H1 (cell line): ENCODE measurements at regions not wholly inside any gene's neighbourhood (a gene's known extent, or its start where the extent isn't known, plus 50 kb on each side); places are given as distances from the start of the nearest gene placed in this dataset.

Experiments
- JUND ChIP-seq: IDR thresholded peaks from 2 replicates; pipeline ENCODE4 v1.6.1; 2011; ENCODE audit warnings: mild to moderate bottlenecking, improper control_type of control experiment, low read length
- POLR2A ChIP-seq, 2 experiments: IDR thresholded peaks; 1 replicate in 1 of 2; 2 replicates in 1 of 2; pipeline ENCODE4 v1.6.1; 2011; ENCODE audit warnings: low read depth in 2 of 2, low read length in 2 of 2, mild to moderate bottlenecking in 2 of 2; ENCODE audit errors: control extremely low read depth in 1 of 2
- RAD21 ChIP-seq, 2 experiments: IDR thresholded peaks in 1 of 2; conservative IDR thresholded peaks in 1 of 2; 2 replicates each; pipeline ENCODE4 v1.6.1; 2011; ENCODE audit warnings: low read depth in 2 of 2, low read length in 2 of 2, improper control_type of control experiment in 1 of 2, inconsistent platforms in 1 of 2, mild to moderate bottlenecking in 1 of 2, moderate library complexity in 1 of 2
- RBBP5 ChIP-seq: IDR thresholded peaks from 2 replicates; pipeline ENCODE4 v1.7.1; 2012; ENCODE audit warnings: low read depth, mild to moderate bottlenecking, inconsistent platforms, low read length, moderate library complexity, borderline replicate concordance
- RXRA ChIP-seq: IDR thresholded peaks from 2 replicates; pipeline ENCODE4 v1.6.1; 2011; ENCODE audit warnings: low read depth, mild to moderate bottlenecking, low read length, moderate library complexity; ENCODE audit not compliant: insufficient read depth
- TAF1 ChIP-seq: IDR thresholded peaks from 2 replicates; pipeline ENCODE4 v1.6.1; 2011; ENCODE audit warnings: mild to moderate bottlenecking, low read depth, low read length
- ZNF274 ChIP-seq: IDR thresholded peaks from 2 replicates; pipeline ENCODE4 v1.7.0; 2012; ENCODE audit warnings: low read length, borderline replicate concordance; ENCODE audit errors: extremely low read depth
- TF ChIP-seq, protein P1 (sequence below), 3 experiments: IDR thresholded peaks; 1 replicate in 2 of 3; 2 replicates in 1 of 3; pipeline versions ENCODE4 v1.5.1 to v1.6.1; 2011; ENCODE audit warnings: low read length in 3 of 3, mild to moderate bottlenecking in 3 of 3, inconsistent platforms in 2 of 3, low read depth in 1 of 3, moderate library complexity in 1 of 3; ENCODE audit not compliant: insufficient read depth in 1 of 3; ENCODE audit errors: control extremely low read depth in 1 of 3
- TF ChIP-seq, protein P2 (sequence below): IDR thresholded peaks from 2 replicates; pipeline ENCODE4 v1.6.1; 2012; ENCODE audit warnings: inconsistent platforms

DNA sequence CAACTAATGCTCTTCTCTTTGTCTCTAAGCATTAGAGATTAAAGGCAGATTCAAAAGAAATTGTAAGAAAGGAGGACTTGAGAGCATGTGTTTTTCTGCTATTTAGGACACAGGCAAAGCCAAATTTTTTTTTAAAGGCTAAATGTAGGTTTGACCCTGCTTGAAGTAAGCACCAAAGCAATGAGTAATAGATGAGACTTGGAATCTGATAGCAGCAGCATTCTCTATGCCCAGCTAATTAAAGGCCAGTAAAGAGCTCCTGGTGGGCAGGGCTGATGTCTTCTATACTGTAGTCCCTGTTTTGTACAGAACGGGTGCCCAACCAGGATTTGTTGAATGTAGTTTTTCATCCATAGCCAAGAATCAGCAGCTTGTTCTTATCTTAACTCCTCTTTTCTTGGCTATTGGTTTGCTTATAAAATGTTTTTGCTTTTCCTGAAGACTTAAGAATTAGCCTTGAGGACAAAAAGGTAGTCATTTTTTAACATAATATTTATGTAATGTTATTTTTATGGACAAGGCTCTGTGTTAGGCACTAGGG, 179.6 kb downstream of the LMO4 start:
- TF ChIP-seq JUND (no peak), ZNF274 (no peak), POLR2A (IDR thresholded peaks at IDR 0.05; ENCODE audit: control extremely low read depth in 1 of 2, low read depth in 2 of 2, low read length in 2 of 2) (no peak), RAD21 (IDR thresholded peaks at IDR 0.05 in 1 of 2, conservative IDR thresholded peaks at IDR 0.05 in 1 of 2; ENCODE audit: low read depth in 2 of 2, low read length in 2 of 2) (no peak), RBBP5 (no peak), TAF1 (no peak), RXRA (no peak)
- TF ChIP-seq, protein P1, sequence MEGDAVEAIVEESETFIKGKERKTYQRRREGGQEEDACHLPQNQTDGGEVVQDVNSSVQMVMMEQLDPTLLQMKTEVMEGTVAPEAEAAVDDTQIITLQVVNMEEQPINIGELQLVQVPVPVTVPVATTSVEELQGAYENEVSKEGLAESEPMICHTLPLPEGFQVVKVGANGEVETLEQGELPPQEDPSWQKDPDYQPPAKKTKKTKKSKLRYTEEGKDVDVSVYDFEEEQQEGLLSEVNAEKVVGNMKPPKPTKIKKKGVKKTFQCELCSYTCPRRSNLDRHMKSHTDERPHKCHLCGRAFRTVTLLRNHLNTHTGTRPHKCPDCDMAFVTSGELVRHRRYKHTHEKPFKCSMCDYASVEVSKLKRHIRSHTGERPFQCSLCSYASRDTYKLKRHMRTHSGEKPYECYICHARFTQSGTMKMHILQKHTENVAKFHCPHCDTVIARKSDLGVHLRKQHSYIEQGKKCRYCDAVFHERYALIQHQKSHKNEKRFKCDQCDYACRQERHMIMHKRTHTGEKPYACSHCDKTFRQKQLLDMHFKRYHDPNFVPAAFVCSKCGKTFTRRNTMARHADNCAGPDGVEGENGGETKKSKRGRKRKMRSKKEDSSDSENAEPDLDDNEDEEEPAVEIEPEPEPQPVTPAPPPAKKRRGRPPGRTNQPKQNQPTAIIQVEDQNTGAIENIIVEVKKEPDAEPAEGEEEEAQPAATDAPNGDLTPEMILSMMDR (IDR thresholded peaks at IDR 0.05; ENCODE audit: control extremely low read depth in 1 of 3, insufficient read depth in 1 of 3, low read depth in 1 of 3, low read length in 3 of 3): no peak
- TF ChIP-seq, protein P2, sequence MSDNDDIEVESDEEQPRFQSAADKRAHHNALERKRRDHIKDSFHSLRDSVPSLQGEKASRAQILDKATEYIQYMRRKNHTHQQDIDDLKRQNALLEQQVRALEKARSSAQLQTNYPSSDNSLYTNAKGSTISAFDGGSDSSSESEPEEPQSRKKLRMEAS: no peak
